ENCODE measurements at regions not wholly inside any gene's neighbourhood (a gene's known extent, or its start where the extent isn't known, plus 50 kb on each side); places are given as distances from the start of the nearest gene placed in this dataset.
"Not testable (repeated sequence)": the region's sequence is repeated elsewhere in the genome, so short reads cannot be mapped to it uniquely, and the experiment has no call there.

GRCh38 chr1:60942291-60942690 lies 140.1 kb upstream of the NFIA start:
- DNase-seq (no peak), ATAC-seq (ENCODE audit: poor library complexity) (no peak)
- ChIA-PET POLR2A (no interaction called here), CTCF (no interaction called here)
- Histone ChIP-seq H3K4me3 (ENCODE audit: low read length) (no peak overlapping the region), H3K27ac (ENCODE audit: low read depth in 1 of 2, low read length in 2 of 2) (no peak overlapping the region), H3K9me3 (ENCODE audit: control insufficient read depth in 1 of 2, insufficient read depth in 1 of 2, low read length in 2 of 2) (no peaks in the 10 kb centered on the region), H3K27me3 (ENCODE audit: control insufficient read depth in 1 of 2, insufficient read depth in 2 of 2, low read length in 2 of 2) (peaks cover 0 to 2% of the 10 kb centered on the region in 2 experiments), H3K36me3 (ENCODE audit: insufficient read depth, low read length) (no peaks in the 10 kb centered on the region), H3K4me1 (ENCODE audit: insufficient read depth, low read length) (no peaks in the 10 kb centered on the region)
- H3K27ac Mint-ChIP-seq, result no peak overlapping the region
- H3K9me3 Mint-ChIP-seq, result no peaks in the 10 kb centered on the region
- peaks cover 28% of the 10 kb centered on the region for H3K27me3 Mint-ChIP-seq
- no peaks in the 10 kb centered on the region for H3K4me1 Mint-ChIP-seq (ENCODE audit: low read depth)
- H3K4me3 Mint-ChIP-seq, result no peak overlapping the region
- no peaks in the 10 kb centered on the region for H3K36me3 Mint-ChIP-seq (ENCODE audit: low read depth)
- intact Hi-C loops (cut with DNase I, micrococcal nuclease), result no loop called here
- TF ChIP-seq CTCF (IDR thresholded peaks at IDR 0.05), result no peak

DNA sequence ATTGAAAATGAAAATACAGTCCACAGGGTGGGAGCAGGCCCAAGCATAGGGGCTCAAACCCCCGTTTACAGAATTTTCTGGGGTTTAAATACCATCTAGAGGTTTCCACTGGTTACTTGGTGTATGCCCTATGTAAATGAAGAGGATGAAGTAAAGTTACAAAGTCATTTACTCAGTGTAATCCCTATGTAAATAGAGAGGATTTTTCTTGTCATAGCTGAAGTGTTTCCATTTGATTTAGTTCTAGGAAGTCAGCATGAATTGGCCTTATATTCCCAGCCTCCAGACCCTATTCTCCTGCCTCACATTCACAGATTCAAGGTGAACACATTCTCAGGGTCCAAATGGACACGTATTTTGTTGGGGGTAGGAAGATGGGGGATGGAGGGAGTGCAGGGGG lies 141.7 kb upstream of the NFIA start:
- H3K9me3 ChIP-seq (ENCODE audit: control insufficient read depth in 1 of 2, insufficient read depth in 1 of 2, low read length in 2 of 2); ATAC-seq (ENCODE audit: poor library complexity); H3K9me3 Mint-ChIP-seq; H3K27ac Mint-ChIP-seq; H3K4me1 Mint-ChIP-seq (ENCODE audit: low read depth); H3K27me3 ChIP-seq (ENCODE audit: control insufficient read depth in 1 of 2, insufficient read depth in 2 of 2, low read length in 2 of 2); H3K27ac ChIP-seq (ENCODE audit: low read depth in 1 of 2, low read length in 2 of 2); CTCF ChIA-PET; H3K36me3 Mint-ChIP-seq (ENCODE audit: low read depth); intact Hi-C loops (cut with DNase I, micrococcal nuclease); H3K4me1 ChIP-seq (ENCODE audit: insufficient read depth, low read length); DNase-seq; H3K4me3 ChIP-seq (ENCODE audit: low read length); H3K4me3 Mint-ChIP-seq; H3K36me3 ChIP-seq (ENCODE audit: insufficient read depth, low read length); POLR2A ChIA-PET: not testable (repeated sequence)
- H3K27me3 Mint-ChIP-seq, result peaks cover 25% of the 10 kb centered on the region

GRCh38 chr1:60937720-60938119 lies 144.6 kb upstream of the NFIA start:
- H3K27me3 ChIP-seq (ENCODE audit: control insufficient read depth in 1 of 2, insufficient read depth in 2 of 2, low read length in 2 of 2), result peaks cover 0 to 2% of the 10 kb centered on the region in 2 experiments
- ChIA-PET CTCF (no interaction called here), POLR2A (no interaction called here)
- no peaks in the 10 kb centered on the region for H3K9me3 Mint-ChIP-seq
- TF ChIP-seq CTCF (IDR thresholded peaks at IDR 0.05), result no peak
- no peaks in the 10 kb centered on the region for H3K36me3 ChIP-seq (ENCODE audit: insufficient read depth, low read length)
- H3K27ac ChIP-seq (ENCODE audit: low read depth in 1 of 2, low read length in 2 of 2), result no peak overlapping the region
- no peak overlapping the region for H3K27ac Mint-ChIP-seq
- ATAC-seq (ENCODE audit: poor library complexity) (no peak), DNase-seq (no peak)
- H3K4me1 ChIP-seq (ENCODE audit: insufficient read depth, low read length), result no peaks in the 10 kb centered on the region
- intact Hi-C loops (cut with DNase I, micrococcal nuclease), result no loop called here
- H3K36me3 Mint-ChIP-seq (ENCODE audit: low read depth), result no peaks in the 10 kb centered on the region
- H3K4me3 ChIP-seq (ENCODE audit: low read length), result no peak overlapping the region
- no peaks in the 10 kb centered on the region for H3K4me1 Mint-ChIP-seq (ENCODE audit: low read depth)
- no peak overlapping the region for H3K4me3 Mint-ChIP-seq
- no peaks in the 10 kb centered on the region for H3K9me3 ChIP-seq (ENCODE audit: control insufficient read depth in 1 of 2, insufficient read depth in 1 of 2, low read length in 2 of 2)
- peaks cover 13% of the 10 kb centered on the region for H3K27me3 Mint-ChIP-seq

- POLR2A ChIA-PET, result no interaction called here
Observed at GRCh38 chr1:60936591-60937342, 145.6 kb upstream of the NFIA start.

More at GRCh38 chr1:60936591-60937342, 145.6 kb upstream of the NFIA start:
- no peak overlapping the region for H3K4me3 ChIP-seq (ENCODE audit: low read length)
- CTCF ChIA-PET, result no interaction called here
- TF ChIP-seq CTCF (IDR thresholded peaks at IDR 0.05), result no peak
- no peaks in the 10 kb centered on the region for H3K36me3 ChIP-seq (ENCODE audit: insufficient read depth, low read length)
- DNase-seq (no peak), ATAC-seq (ENCODE audit: poor library complexity) (no peak)
- no peaks in the 10 kb centered on the region for H3K9me3 ChIP-seq (ENCODE audit: control insufficient read depth in 1 of 2, insufficient read depth in 1 of 2, low read length in 2 of 2)
- Mint-ChIP-seq H3K27ac (no peak overlapping the region), H3K9me3 (no peaks in the 10 kb centered on the region), H3K36me3 (ENCODE audit: low read depth) (no peaks in the 10 kb centered on the region), H3K4me1 (ENCODE audit: low read depth) (no peaks in the 10 kb centered on the region), H3K27me3 (peaks cover 5% of the 10 kb centered on the region), H3K4me3 (no peak overlapping the region)
- no peaks in the 10 kb centered on the region for H3K4me1 ChIP-seq (ENCODE audit: insufficient read depth, low read length)
- no peak overlapping the region for H3K27ac ChIP-seq (ENCODE audit: low read depth in 1 of 2, low read length in 2 of 2)
- peaks cover 0 to 2% of the 10 kb centered on the region in 2 experiments for H3K27me3 ChIP-seq (ENCODE audit: control insufficient read depth in 1 of 2, insufficient read depth in 2 of 2, low read length in 2 of 2)
- intact Hi-C loops (cut with DNase I, micrococcal nuclease), result no loop called here

All from CD4-positive, alpha-beta T cell (primary cell).